Hepatocyte (in vitro differentiated cells): ENCODE measurements at regions not wholly inside any gene's neighbourhood (a gene's known extent, or its start where the extent isn't known, plus 50 kb on each side); places are given as distances from the start of the nearest gene placed in this dataset.

Experiments
- DNase-seq: peaks from one replicate; pipeline ENCODE4 v3.0.0-alpha.2; 2016; ENCODE audit warnings: low spot score
- H2AFZ ChIP-seq: fragments of 200-600 bp; sonication (generic); 2 replicates; pipeline ENCODE4 v1.6.0; 2016; ENCODE audit warnings: antibody characterized with exemption, mild to moderate bottlenecking
- H3K27ac ChIP-seq: fragments of 200-600 bp; sonication (generic); 2 replicates; pipeline ENCODE4 v1.5.1; 2016; ENCODE audit warnings: mild to moderate bottlenecking
- H3K27me3 ChIP-seq: fragments of 200-600 bp; sonication (generic); 2 replicates; pipeline ENCODE4 v1.6.1; 2016
- H3K36me3 ChIP-seq: fragments of 200-600 bp; sonication (generic); replicated peaks from 2 replicates; pipeline ENCODE4 v1.5.1; 2016; ENCODE audit warnings: low read depth; ENCODE audit not compliant: insufficient read depth
- H3K4me1 ChIP-seq: fragments of 200-600 bp; sonication (generic); 2 replicates; pipeline ENCODE4 v1.5.1; 2016; ENCODE audit warnings: mild to moderate bottlenecking, moderate library complexity; ENCODE audit not compliant: insufficient read depth
- H3K4me2 ChIP-seq: fragments of 200-600 bp; sonication (generic); 2 replicates; pipeline ENCODE4 v1.6.0; 2016
- H3K4me3 ChIP-seq: fragments of 200-600 bp; sonication (generic); 2 replicates; pipeline ENCODE4 v1.5.1; 2016; ENCODE audit warnings: mild to moderate bottlenecking
- H3K79me2 ChIP-seq: fragments of 200-600 bp; sonication (generic); 2 replicates; pipeline ENCODE4 v1.6.0; 2017; ENCODE audit warnings: mild to moderate bottlenecking
- H3K9me2 ChIP-seq: fragments of 200-600 bp; sonication (generic); replicated peaks from 2 replicates; pipeline ENCODE4 v1.6.0; 2017; ENCODE audit warnings: mild to moderate bottlenecking; ENCODE audit not compliant: insufficient read depth
- H3K9me3 ChIP-seq: fragments of 200-600 bp; sonication (generic); 2 replicates; pipeline ENCODE4 v1.5.1; 2016; ENCODE audit warnings: low read depth, mild to moderate bottlenecking
- H4K20me1 ChIP-seq: fragments of 200-600 bp; sonication (generic); 2 replicates; pipeline ENCODE4 v1.6.0; 2016; ENCODE audit warnings: mild to moderate bottlenecking; ENCODE audit not compliant: insufficient read depth, poor library complexity, severe bottlenecking
- EZH2 ChIP-seq: fragments of 200-600 bp; sonication (generic); IDR thresholded peaks from 2 replicates; pipeline ENCODE4 v1.6.1; 2016; ENCODE audit warnings: antibody characterized with exemption, mild to moderate bottlenecking, borderline replicate concordance
- EZH2phosphoT487 ChIP-seq: fragments of 200-600 bp; sonication (generic); IDR thresholded peaks from one replicate; pipeline ENCODE4 v1.6.1; 2018; ENCODE audit warnings: antibody characterized with exemption, mild to moderate bottlenecking, low read depth, moderate library complexity; ENCODE audit not compliant: unreplicated experiment, severe bottlenecking
- WGBS: methylation state at CpG from one replicate; pipeline ENCODE4 v1.1.6; 2016; ENCODE audit warnings: low lambda C conversion rate; ENCODE audit errors: missing lambda C conversion rate; 5-methylcytosine and 5-hydroxymethylcytosine counted together
- TF ChIP-seq, protein P1 (sequence below): fragments of 200-600 bp; sonication (generic); IDR thresholded peaks from 2 replicates; pipeline ENCODE4 v1.5.1; 2016; ENCODE audit warnings: antibody characterized with exemption, mild to moderate bottlenecking; ENCODE audit not compliant: poor library complexity

DNA sequence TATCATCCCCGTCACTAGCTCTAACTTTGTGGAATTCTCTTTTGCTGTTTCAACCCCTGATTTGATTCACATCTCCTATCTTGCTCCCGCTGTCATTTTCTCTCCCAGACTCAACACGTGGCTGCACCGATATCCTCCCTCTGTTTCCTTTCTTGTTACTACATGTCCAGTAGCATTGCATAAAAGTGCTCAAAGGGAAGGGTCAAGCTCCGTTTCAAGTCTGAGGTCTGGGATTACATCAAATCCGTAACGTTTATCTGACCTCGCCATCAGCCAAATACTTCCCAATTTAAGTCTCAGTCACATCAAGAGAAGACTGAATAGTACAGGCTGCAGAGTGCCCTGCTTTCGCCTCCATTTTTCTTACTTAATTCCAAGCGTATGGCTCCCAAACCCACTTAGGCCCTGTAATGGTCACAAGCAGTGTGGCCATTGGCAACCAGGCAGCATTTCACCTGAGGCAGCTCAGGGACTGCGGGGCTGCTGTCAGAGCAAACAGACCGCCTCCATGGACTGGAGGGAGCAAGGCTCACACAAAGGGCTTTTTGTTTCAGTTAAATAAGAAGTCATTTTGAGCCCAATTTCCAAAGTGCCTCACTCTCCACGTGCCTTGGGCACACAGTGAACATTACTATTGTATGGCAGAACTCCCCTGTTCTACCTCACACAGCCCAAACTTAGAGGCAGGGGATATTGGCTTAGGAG is 217.8 kb downstream of the BCL11A start:
- Histone ChIP-seq H3K27me3 (no peaks in the 10 kb centered on the region), H3K79me2 (no peaks in the 10 kb centered on the region), H3K4me2 (no peak overlapping the region), H3K36me3 (no peaks in the 10 kb centered on the region), H4K20me1 (no peaks in the 10 kb centered on the region), H3K4me1 (no peaks in the 10 kb centered on the region), H3K9me2 (no peaks in the 10 kb centered on the region), H2AFZ (no peak overlapping the region), H3K27ac (no peak overlapping the region), H3K9me3 (no peaks in the 10 kb centered on the region), H3K4me3 (no peak overlapping the region)
- 70% methylated on average over 13 of the region's 13 CpGs for WGBS
- no peak for DNase-seq
- TF ChIP-seq, protein P1, sequence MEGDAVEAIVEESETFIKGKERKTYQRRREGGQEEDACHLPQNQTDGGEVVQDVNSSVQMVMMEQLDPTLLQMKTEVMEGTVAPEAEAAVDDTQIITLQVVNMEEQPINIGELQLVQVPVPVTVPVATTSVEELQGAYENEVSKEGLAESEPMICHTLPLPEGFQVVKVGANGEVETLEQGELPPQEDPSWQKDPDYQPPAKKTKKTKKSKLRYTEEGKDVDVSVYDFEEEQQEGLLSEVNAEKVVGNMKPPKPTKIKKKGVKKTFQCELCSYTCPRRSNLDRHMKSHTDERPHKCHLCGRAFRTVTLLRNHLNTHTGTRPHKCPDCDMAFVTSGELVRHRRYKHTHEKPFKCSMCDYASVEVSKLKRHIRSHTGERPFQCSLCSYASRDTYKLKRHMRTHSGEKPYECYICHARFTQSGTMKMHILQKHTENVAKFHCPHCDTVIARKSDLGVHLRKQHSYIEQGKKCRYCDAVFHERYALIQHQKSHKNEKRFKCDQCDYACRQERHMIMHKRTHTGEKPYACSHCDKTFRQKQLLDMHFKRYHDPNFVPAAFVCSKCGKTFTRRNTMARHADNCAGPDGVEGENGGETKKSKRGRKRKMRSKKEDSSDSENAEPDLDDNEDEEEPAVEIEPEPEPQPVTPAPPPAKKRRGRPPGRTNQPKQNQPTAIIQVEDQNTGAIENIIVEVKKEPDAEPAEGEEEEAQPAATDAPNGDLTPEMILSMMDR, result no peak
- TF ChIP-seq EZH2 (no peak), EZH2phosphoT487 (no peak)

DNA sequence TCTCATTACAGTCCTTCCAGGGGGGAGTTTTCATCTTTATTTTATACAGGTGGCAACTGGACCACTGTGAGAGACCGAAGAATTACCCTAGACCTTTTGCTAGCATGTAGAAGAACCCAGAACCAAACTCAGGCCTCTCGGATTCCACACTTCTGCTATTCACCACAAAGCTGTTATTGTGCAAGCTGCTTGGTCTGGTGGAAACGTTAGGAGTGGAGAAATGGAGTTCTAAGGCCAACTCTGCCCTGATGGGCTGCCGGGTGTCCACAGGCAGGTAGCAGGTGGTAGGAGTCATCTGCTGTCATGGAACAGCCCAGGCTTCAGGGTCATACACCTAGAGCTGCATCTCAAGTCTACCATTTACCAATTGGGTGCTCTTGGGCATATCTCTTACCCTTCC is 218.8 kb downstream of the BCL11A start:
- Histone ChIP-seq H2AFZ (no peak overlapping the region), H4K20me1 (no peaks in the 10 kb centered on the region), H3K4me1 (no peaks in the 10 kb centered on the region), H3K4me2 (no peak overlapping the region), H3K27me3 (no peaks in the 10 kb centered on the region), H3K4me3 (no peak overlapping the region), H3K9me2 (no peaks in the 10 kb centered on the region), H3K79me2 (no peaks in the 10 kb centered on the region), H3K9me3 (no peaks in the 10 kb centered on the region), H3K36me3 (no peaks in the 10 kb centered on the region), H3K27ac (no peak overlapping the region)
- 82% methylated on average over 4 of the region's 4 CpGs for WGBS
- TF ChIP-seq, protein P1, result no peak
- TF ChIP-seq EZH2phosphoT487, result no peak
- no peak for TF ChIP-seq EZH2
- no peak for DNase-seq

DNA sequence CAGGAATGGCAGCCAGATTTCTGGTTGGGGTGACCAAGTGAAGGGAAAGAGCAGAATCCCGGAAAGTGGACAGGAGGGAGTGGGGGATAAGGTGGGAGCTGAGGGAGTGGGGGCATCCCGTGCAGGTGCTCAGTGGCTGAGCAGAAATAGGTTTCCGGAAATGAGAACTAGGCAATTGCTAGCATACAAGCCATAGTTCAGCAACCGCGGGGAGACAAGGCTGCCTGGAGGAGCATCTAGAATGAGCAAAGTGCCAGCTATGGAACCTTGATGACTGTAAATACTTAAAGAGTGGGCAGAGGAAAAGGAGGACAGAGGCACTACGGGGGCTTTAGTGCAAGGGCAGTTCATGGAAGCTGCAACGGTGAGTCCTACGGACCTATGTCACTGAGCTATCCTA is 220.2 kb downstream of the BCL11A start:
- DNase-seq, result no peak
- Histone ChIP-seq H3K27me3 (no peaks in the 10 kb centered on the region), H3K4me3 (no peak overlapping the region), H3K4me2 (no peak overlapping the region), H2AFZ (no peak overlapping the region), H3K9me2 (no peaks in the 10 kb centered on the region), H3K36me3 (no peaks in the 10 kb centered on the region), H4K20me1 (no peaks in the 10 kb centered on the region), H3K79me2 (no peaks in the 10 kb centered on the region), H3K9me3 (no peaks in the 10 kb centered on the region), H3K27ac (no peak overlapping the region), H3K4me1 (no peaks in the 10 kb centered on the region)
- TF ChIP-seq, protein P1, result no peak
- TF ChIP-seq EZH2, result no peak
- 99% methylated on average over 8 of the region's 8 CpGs for WGBS
